Neural progenitor cell (in vitro differentiated cells): ENCODE measurements at regions not wholly inside any gene's neighbourhood (a gene's known extent, or its start where the extent isn't known, plus 50 kb on each side); places are given as distances from the start of the nearest gene placed in this dataset.

Experiments used
- DNase-seq: peaks from one replicate; pipeline ENCODE4 v3.0.0-alpha.2; 2016; ENCODE audit warnings: low spot score
- H2AFZ ChIP-seq: fragments of 200-600 bp; sonication (generic); replicated peaks from 2 replicates; pipeline ENCODE4 v1.6.1; 2016; ENCODE audit warnings: antibody characterized with exemption
- H3F3A ChIP-seq: fragments of 200-600 bp; sonication (generic); 2 replicates; pipeline ENCODE4 v1.6.1; 2016; ENCODE audit warnings: antibody characterized with exemption, low read depth
- H3K27ac ChIP-seq: fragments of 200-600 bp; sonication (generic); 2 replicates; pipeline ENCODE4 v1.5.1; 2016; ENCODE audit warnings: mild to moderate bottlenecking
- H3K27me3 ChIP-seq: fragments of 200-600 bp; sonication (generic); 2 replicates; pipeline ENCODE4 v1.6.1; 2016; ENCODE audit warnings: mild to moderate bottlenecking, moderate library complexity
- H3K36me3 ChIP-seq: fragments of 200-600 bp; sonication (generic); 2 replicates; pipeline ENCODE4 v1.5.1; 2016
- H3K4me1 ChIP-seq: fragments of 200-600 bp; sonication (generic); 2 replicates; pipeline ENCODE4 v1.6.1; 2016; ENCODE audit warnings: mixed run types
- H3K4me2 ChIP-seq: fragments of 200-600 bp; sonication (generic); 2 replicates; pipeline ENCODE4 v1.6.1; 2016
- H3K4me3 ChIP-seq: fragments of 200-600 bp; sonication (generic); 2 replicates; pipeline ENCODE4 v1.5.1; 2016
- H3K79me2 ChIP-seq: fragments of 200-600 bp; sonication (generic); 2 replicates; pipeline ENCODE4 v1.6.1; 2016; ENCODE audit warnings: low read depth
- H3K9ac ChIP-seq: fragments of 200-600 bp; sonication (generic); 2 replicates; pipeline ENCODE4 v1.6.1; 2016
- H3K9me3 ChIP-seq: fragments of 200-600 bp; sonication (generic); 2 replicates; pipeline ENCODE4 v1.5.1; 2016; ENCODE audit warnings: low read depth
- H4K20me1 ChIP-seq: fragments of 200-600 bp; sonication (generic); 2 replicates; pipeline ENCODE4 v1.6.1; 2016; ENCODE audit warnings: low read depth
- H3K27ac Mint-ChIP-seq: 3 replicates; pipeline ENCODE4 v1.8.0; 2021; ENCODE audit warnings: mixed read lengths
- H3K27me3 Mint-ChIP-seq: 2 replicates; pipeline ENCODE4 v1.8.0; 2022; ENCODE audit warnings: low read depth, mild to moderate bottlenecking, inconsistent platforms, moderate library complexity, mixed read lengths; ENCODE audit not compliant: insufficient read depth
- H3K36me3 Mint-ChIP-seq: 3 replicates; pipeline ENCODE4 v1.8.0; 2021; ENCODE audit warnings: mixed read lengths
- H3K4me1 Mint-ChIP-seq: 3 replicates; pipeline ENCODE4 v1.8.0; 2021; ENCODE audit warnings: mixed read lengths
- H3K4me3 Mint-ChIP-seq: 3 replicates; pipeline ENCODE4 v1.8.0; 2021; ENCODE audit warnings: mild to moderate bottlenecking, moderate library complexity, mixed read lengths
- H3K9me3 Mint-ChIP-seq: 3 replicates; pipeline ENCODE4 v1.8.0; 2020; ENCODE audit warnings: mixed read lengths
- EZH2 ChIP-seq: fragments of 200-600 bp; sonication (generic); IDR thresholded peaks from 2 replicates; pipeline ENCODE4 v1.6.1; 2017; ENCODE audit warnings: antibody characterized with exemption, mild to moderate bottlenecking, moderate library complexity
- EZH2phosphoT487 ChIP-seq: fragments of 200-600 bp; sonication (generic); IDR thresholded peaks from 2 replicates; pipeline ENCODE4 v1.6.1; 2017; ENCODE audit warnings: antibody characterized with exemption
- TF ChIP-seq, protein P1 (sequence below): fragments of 200-600 bp; sonication (generic); IDR thresholded peaks from 2 replicates; pipeline ENCODE4 v1.5.1; 2017; ENCODE audit warnings: antibody characterized with exemption, mild to moderate bottlenecking

DNA sequence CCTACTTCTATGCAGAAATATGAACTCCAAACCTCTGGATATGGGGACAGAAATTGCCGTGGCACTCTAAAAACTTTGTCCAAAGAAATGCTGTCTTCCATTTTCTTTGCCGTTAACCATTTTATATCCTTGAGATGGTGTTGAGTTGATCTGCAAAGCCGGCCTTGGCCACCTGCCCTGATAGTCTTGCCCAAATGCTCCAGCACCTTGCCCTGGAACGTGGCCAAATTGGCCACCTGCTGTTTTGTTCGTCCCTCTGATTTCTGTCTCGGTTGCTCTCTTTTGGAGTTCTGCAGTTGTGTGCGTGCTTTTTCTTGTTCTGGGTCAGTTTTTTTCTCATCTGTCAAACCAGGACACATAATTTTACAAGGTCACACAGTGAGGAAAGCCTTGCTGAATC, 239.7 kb upstream of the GMDS start:
- Mint-ChIP-seq H3K4me3 (no peak overlapping the region), H3K36me3 (peaks cover 2% of the 10 kb centered on the region), H3K4me1 (no peaks in the 10 kb centered on the region), H3K27ac (no peak overlapping the region), H3K27me3 (no peaks in the 10 kb centered on the region), H3K9me3 (peaks cover 13% of the 10 kb centered on the region)
- Histone ChIP-seq H3K79me2 (no peaks in the 10 kb centered on the region), H3F3A (no peaks in the 10 kb centered on the region), H3K27ac (no peak overlapping the region), H3K27me3 (no peaks in the 10 kb centered on the region), H4K20me1 (no peaks in the 10 kb centered on the region), H3K9me3 (no peaks in the 10 kb centered on the region), H3K9ac (no peak overlapping the region), H3K4me2 (no peak overlapping the region), H3K36me3 (no peaks in the 10 kb centered on the region), H2AFZ (no peak overlapping the region), H3K4me3 (no peak overlapping the region), H3K4me1 (no peaks in the 10 kb centered on the region)
- no peak for DNase-seq
- TF ChIP-seq EZH2 (no peak), EZH2phosphoT487 (no peak)
- TF ChIP-seq, protein P1, sequence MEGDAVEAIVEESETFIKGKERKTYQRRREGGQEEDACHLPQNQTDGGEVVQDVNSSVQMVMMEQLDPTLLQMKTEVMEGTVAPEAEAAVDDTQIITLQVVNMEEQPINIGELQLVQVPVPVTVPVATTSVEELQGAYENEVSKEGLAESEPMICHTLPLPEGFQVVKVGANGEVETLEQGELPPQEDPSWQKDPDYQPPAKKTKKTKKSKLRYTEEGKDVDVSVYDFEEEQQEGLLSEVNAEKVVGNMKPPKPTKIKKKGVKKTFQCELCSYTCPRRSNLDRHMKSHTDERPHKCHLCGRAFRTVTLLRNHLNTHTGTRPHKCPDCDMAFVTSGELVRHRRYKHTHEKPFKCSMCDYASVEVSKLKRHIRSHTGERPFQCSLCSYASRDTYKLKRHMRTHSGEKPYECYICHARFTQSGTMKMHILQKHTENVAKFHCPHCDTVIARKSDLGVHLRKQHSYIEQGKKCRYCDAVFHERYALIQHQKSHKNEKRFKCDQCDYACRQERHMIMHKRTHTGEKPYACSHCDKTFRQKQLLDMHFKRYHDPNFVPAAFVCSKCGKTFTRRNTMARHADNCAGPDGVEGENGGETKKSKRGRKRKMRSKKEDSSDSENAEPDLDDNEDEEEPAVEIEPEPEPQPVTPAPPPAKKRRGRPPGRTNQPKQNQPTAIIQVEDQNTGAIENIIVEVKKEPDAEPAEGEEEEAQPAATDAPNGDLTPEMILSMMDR: no peak

DNA sequence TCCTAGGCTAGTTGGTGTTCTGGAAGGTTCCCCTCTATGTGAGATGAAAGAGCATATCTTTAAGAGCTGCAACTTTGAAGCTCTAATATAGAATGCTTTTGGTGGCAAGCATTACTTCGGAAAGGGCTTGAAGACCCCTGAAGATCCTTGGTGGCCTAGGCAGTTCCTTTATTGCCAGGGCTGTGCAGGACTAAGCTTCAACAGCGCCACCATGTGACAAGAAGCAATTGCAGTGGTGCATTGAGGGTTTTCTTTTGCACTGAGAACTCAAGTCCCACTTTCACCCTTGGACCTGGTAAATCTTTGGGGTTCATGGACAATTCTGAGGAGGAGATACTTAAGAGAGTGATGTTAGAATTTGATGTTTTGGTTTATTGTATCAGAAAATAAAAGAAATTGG, 237.4 kb upstream of the GMDS start:
- no peak overlapping the region for H3K4me3 ChIP-seq
- no peaks in the 10 kb centered on the region for H3K9me3 ChIP-seq
- no peaks in the 10 kb centered on the region for H3K27me3 ChIP-seq
- Mint-ChIP-seq H3K4me3 (no peak overlapping the region), H3K27me3 (no peaks in the 10 kb centered on the region), H3K27ac (no peak overlapping the region), H3K9me3 (peaks cover 13% of the 10 kb centered on the region), H3K4me1 (no peaks in the 10 kb centered on the region), H3K36me3 (no peaks in the 10 kb centered on the region)
- no peak overlapping the region for H2AFZ ChIP-seq
- H4K20me1 ChIP-seq: no peaks in the 10 kb centered on the region
- no peaks in the 10 kb centered on the region for H3K36me3 ChIP-seq
- H3K4me2 ChIP-seq: no peak overlapping the region
- H3K79me2 ChIP-seq: no peaks in the 10 kb centered on the region
- H3F3A ChIP-seq: no peaks in the 10 kb centered on the region
- no peak for DNase-seq
- H3K9ac ChIP-seq: no peak overlapping the region
- H3K4me1 ChIP-seq: no peaks in the 10 kb centered on the region
- no peak overlapping the region for H3K27ac ChIP-seq
- TF ChIP-seq EZH2 (no peak), EZH2phosphoT487 (no peak)
- TF ChIP-seq, protein P1: peak; percentile 21

DNA sequence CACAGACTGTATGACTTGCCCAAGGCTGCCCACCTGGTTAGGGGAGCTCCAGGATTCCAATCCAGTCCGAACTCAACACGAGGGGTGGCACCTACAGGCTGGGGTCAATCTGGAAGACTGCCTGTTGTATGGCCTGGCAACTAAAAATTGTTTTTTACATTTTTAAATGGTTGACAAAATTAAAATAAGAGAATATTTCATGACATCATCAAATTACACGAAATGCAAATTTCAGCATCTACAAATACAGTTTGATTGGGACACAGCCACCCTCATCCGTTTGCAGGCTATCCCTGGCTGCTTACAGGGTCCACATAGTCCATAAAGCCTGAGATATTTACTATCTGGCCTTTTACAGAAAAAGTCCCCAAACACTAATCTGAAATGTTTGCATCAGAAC, 235.9 kb upstream of the GMDS start:
- Mint-ChIP-seq H3K27me3 (peaks cover 2% of the 10 kb centered on the region), H3K4me1 (no peaks in the 10 kb centered on the region), H3K9me3 (peaks cover 13% of the 10 kb centered on the region), H3K4me3 (no peak overlapping the region), H3K27ac (no peak overlapping the region), H3K36me3 (no peaks in the 10 kb centered on the region)
- Histone ChIP-seq H4K20me1 (no peaks in the 10 kb centered on the region), H3K9ac (no peak overlapping the region), H3F3A (no peaks in the 10 kb centered on the region), H3K4me3 (no peak overlapping the region), H3K9me3 (no peaks in the 10 kb centered on the region), H3K4me2 (no peak overlapping the region), H3K36me3 (no peaks in the 10 kb centered on the region), H2AFZ (no peak overlapping the region), H3K27ac (no peak overlapping the region), H3K79me2 (no peaks in the 10 kb centered on the region), H3K27me3 (no peaks in the 10 kb centered on the region), H3K4me1 (no peaks in the 10 kb centered on the region)
- TF ChIP-seq EZH2: no peak
- no peak for TF ChIP-seq EZH2phosphoT487
- TF ChIP-seq, protein P1: no peak
- no peak for DNase-seq
